H9 (cell line): ENCODE measurements at regions not wholly inside any gene's neighbourhood (a gene's known extent, or its start where the extent isn't known, plus 50 kb on each side); places are given as distances from the start of the nearest gene placed in this dataset.

Source experiments
- DNase-seq: peaks from one replicate; pipeline ENCODE4 v3.0.0-alpha.2; 2017
- H2AFZ ChIP-seq: one replicate; pipeline ENCODE4 v1.6.1; 2013; ENCODE audit warnings: mild to moderate bottlenecking, low read length, control low read depth, moderate library complexity
- H2AK5ac ChIP-seq: 2 replicates; pipeline ENCODE4 v1.6.1; 2013; ENCODE audit warnings: low read length, control low read depth, mixed read lengths; ENCODE audit not compliant: insufficient read length
- H2BK120ac ChIP-seq: one replicate; pipeline ENCODE4 v1.6.1; 2013; ENCODE audit warnings: low read depth, mild to moderate bottlenecking, low read length, control low read depth, inconsistent platforms; ENCODE audit not compliant: poor library complexity, severe bottlenecking
- H2BK12ac ChIP-seq: 2 replicates; pipeline ENCODE4 v1.6.1; 2013; ENCODE audit warnings: low read length, control low read depth, mixed read lengths, low read depth; ENCODE audit not compliant: insufficient read length
- H2BK15ac ChIP-seq: 2 replicates; pipeline ENCODE4 v1.6.1; 2013; ENCODE audit warnings: low read depth, low read length, control low read depth
- H2BK20ac ChIP-seq: one replicate; pipeline ENCODE4 v1.6.1; 2013; ENCODE audit warnings: low read depth, mild to moderate bottlenecking, low read length, control low read depth, inconsistent platforms; ENCODE audit not compliant: poor library complexity, severe bottlenecking
- H2BK5ac ChIP-seq: 2 replicates; pipeline ENCODE4 v1.6.1; 2013; ENCODE audit warnings: low read length, control low read depth, mixed read lengths; ENCODE audit not compliant: insufficient read length
- H3K14ac ChIP-seq: 2 replicates; pipeline ENCODE4 v1.6.1; 2013; ENCODE audit warnings: low read length, control low read depth; ENCODE audit not compliant: insufficient read depth
- H3K18ac ChIP-seq: 2 replicates; pipeline ENCODE4 v1.6.1; 2013; ENCODE audit warnings: low read depth, mild to moderate bottlenecking, mixed read lengths, low read length, control low read depth; ENCODE audit not compliant: insufficient read length
- H3K23ac ChIP-seq: 2 replicates; pipeline ENCODE4 v1.6.1; 2013; ENCODE audit warnings: low read length, control low read depth, mixed read lengths, low read depth; ENCODE audit not compliant: insufficient read length
- H3K23me2 ChIP-seq: 2 replicates; pipeline ENCODE4 v1.6.1; 2013; ENCODE audit warnings: low read depth, mild to moderate bottlenecking, mixed read lengths, low read length, control low read depth; ENCODE audit not compliant: insufficient read length, poor library complexity, severe bottlenecking
- H3K27ac ChIP-seq: 2 replicates; pipeline ENCODE4 v1.5.1; 2013; ENCODE audit warnings: low read length, control low read depth, mixed read lengths, low read depth; ENCODE audit not compliant: insufficient read length
- H3K27me3 ChIP-seq: 2 replicates; pipeline ENCODE4 v1.6.1; 2013; ENCODE audit warnings: low read length, control low read depth, inconsistent platforms; ENCODE audit not compliant: insufficient read depth
- H3K4ac ChIP-seq: 2 replicates; pipeline ENCODE4 v1.6.1; 2013; ENCODE audit warnings: low read depth, mild to moderate bottlenecking, control low read depth, inconsistent platforms, low read length, moderate library complexity
- H3K4me1 ChIP-seq: 2 replicates; pipeline ENCODE4 v1.6.1; 2013; ENCODE audit warnings: low read length, control low read depth, inconsistent platforms; ENCODE audit not compliant: insufficient read depth
- H3K4me2 ChIP-seq: 2 replicates; pipeline ENCODE4 v1.6.1; 2013; ENCODE audit warnings: low read length, control low read depth, mixed read lengths; ENCODE audit not compliant: insufficient read length, insufficient read depth
- H3K56ac ChIP-seq: 2 replicates; pipeline ENCODE4 v1.6.1; 2013; ENCODE audit warnings: low read depth, mild to moderate bottlenecking, mixed read lengths, low read length, control low read depth; ENCODE audit not compliant: insufficient read length
- H3K79me1 ChIP-seq: 2 replicates; pipeline ENCODE4 v1.6.1; 2013; ENCODE audit warnings: low read depth, mild to moderate bottlenecking, moderate library complexity, low read length, control low read depth, inconsistent platforms; ENCODE audit not compliant: insufficient read depth, poor library complexity, severe bottlenecking
- H3K79me2 ChIP-seq: 2 replicates; pipeline ENCODE4 v1.6.1; 2013; ENCODE audit warnings: low read length, control low read depth, inconsistent platforms; ENCODE audit not compliant: insufficient read depth
- H3K9ac ChIP-seq: 2 replicates; pipeline ENCODE4 v1.6.1; 2013; ENCODE audit warnings: low read length, control low read depth, mixed read lengths; ENCODE audit not compliant: insufficient read length; ENCODE audit errors: extremely low read depth
- H3K9me3 ChIP-seq: one replicate; pipeline ENCODE4 v1.6.1; 2013; ENCODE audit warnings: low read depth, low read length, inconsistent platforms; ENCODE audit not compliant: control insufficient read depth
- H3T11ph ChIP-seq: one replicate; pipeline ENCODE4 v1.6.1; 2013; ENCODE audit warnings: mild to moderate bottlenecking, low read length, control low read depth, inconsistent platforms
- H4K20me1 ChIP-seq: one replicate; pipeline ENCODE4 v1.6.1; 2013; ENCODE audit not compliant: control insufficient read depth, insufficient read length, insufficient read depth
- H4K5ac ChIP-seq: 2 replicates; pipeline ENCODE4 v1.6.1; 2013; ENCODE audit warnings: low read depth, mild to moderate bottlenecking, mixed read lengths, low read length, control low read depth; ENCODE audit not compliant: insufficient read length
- H4K8ac ChIP-seq: replicated peaks from 2 replicates; pipeline ENCODE4 v1.6.1; 2013; ENCODE audit warnings: low read length, control low read depth, mixed read lengths, low read depth; ENCODE audit not compliant: insufficient read length
- H4K91ac ChIP-seq: 2 replicates; pipeline ENCODE4 v1.6.1; 2013; ENCODE audit warnings: low read depth, mild to moderate bottlenecking, moderate library complexity, mixed read lengths, low read length, control low read depth; ENCODE audit not compliant: insufficient read length
- H3K27ac Mint-ChIP-seq, 3 experiments: 2 replicates in 2 of 3; 3 replicates in 1 of 3; pipeline ENCODE4 v1.8.0; 2020 to 2021; ENCODE audit warnings: mixed read lengths in 3 of 3, mild to moderate bottlenecking in 1 of 3, moderate library complexity in 1 of 3
- H3K27me3 Mint-ChIP-seq: 2 replicates; pipeline ENCODE4 v1.8.0; 2021; ENCODE audit warnings: low read depth, mild to moderate bottlenecking, moderate library complexity, mixed read lengths
- H3K36me3 Mint-ChIP-seq, 3 experiments: 2 replicates in 2 of 3; 3 replicates in 1 of 3; pipeline ENCODE4 v1.8.0; 2020 to 2021; ENCODE audit warnings: low read depth in 3 of 3, mixed read lengths in 3 of 3; ENCODE audit not compliant: insufficient read depth in 1 of 3
- H3K4me1 Mint-ChIP-seq, 2 experiments: 2 replicates each; pipeline ENCODE4 v1.8.0; 2020; ENCODE audit warnings: mixed read lengths in 2 of 2
- H3K4me3 Mint-ChIP-seq, 2 experiments: 2 replicates in 1 of 2; 3 replicates in 1 of 2; pipeline ENCODE4 v1.8.0; 2020 to 2021; ENCODE audit warnings: mild to moderate bottlenecking in 2 of 2, mixed read lengths in 2 of 2, moderate library complexity in 1 of 2
- H3K9me3 Mint-ChIP-seq, 2 experiments: 2 replicates in 1 of 2; 3 replicates in 1 of 2; pipeline ENCODE4 v1.8.0; 2020; ENCODE audit warnings: mild to moderate bottlenecking in 2 of 2, mixed read lengths in 2 of 2, moderate library complexity in 1 of 2
- CTCF ChIP-seq: fragments of 200-600 bp; sonication (generic); conservative IDR thresholded peaks from 3 replicates; pipeline ENCODE4 v1.8.0; 2021; ENCODE audit warnings: antibody characterized with exemption, mild to moderate bottlenecking
- WGBS: extraction: QIAGEN DNeasy Blood & Tissue Kit; methylation state at CpG from one replicate; pipeline ENCODE4 v1.1.7; 2013; ENCODE audit warnings: missing lambda C conversion rate, low lambda C conversion rate, mixed read lengths; ENCODE audit not compliant: insufficient read length; ENCODE audit errors: extremely low coverage; 5-methylcytosine and 5-hydroxymethylcytosine counted together

GRCh38 chr22:49075150-49075549 is 752.5 kb downstream of the BRD1 start:
- H3K27me3 ChIP-seq = no peaks in the 10 kb centered on the region
- H4K8ac ChIP-seq = no peak overlapping the region
- H3K79me1 ChIP-seq = no peaks in the 10 kb centered on the region
- H3K79me2 ChIP-seq = no peaks in the 10 kb centered on the region
- no peak overlapping the region for H3K27ac ChIP-seq
- H3K9ac ChIP-seq = no peak overlapping the region
- H4K5ac ChIP-seq = no peak overlapping the region
- no peak overlapping the region for H2BK20ac ChIP-seq
- TF ChIP-seq CTCF = no peak
- no peak overlapping the region; the same call in 1 of the 2 replicates for H2BK15ac ChIP-seq
- no peak overlapping the region for H3K23ac ChIP-seq
- H3K9me3 ChIP-seq = no peaks in the 10 kb centered on the region
- no peaks in the 10 kb centered on the region for H3K4me1 ChIP-seq
- no peak overlapping the region for H3K14ac ChIP-seq
- H3K4me2 ChIP-seq = no peak overlapping the region
- Mint-ChIP-seq H3K4me1 (no peaks in the 10 kb centered on the region), H3K27ac (no peak overlapping the region), H3K4me3 (no peak overlapping the region), H3K27me3 (peaks cover 25% of the 10 kb centered on the region), H3K9me3 (no peaks in the 10 kb centered on the region), H3K36me3 (no peaks in the 10 kb centered on the region)
- no peak overlapping the region for H2AFZ ChIP-seq
- no peak overlapping the region for H3K4ac ChIP-seq
- no peak overlapping the region for H2BK120ac ChIP-seq
- no peak overlapping the region for H3K18ac ChIP-seq
- no peak overlapping the region for H4K91ac ChIP-seq
- no CpG with 5 or more reads among the region's 5 CpGs for WGBS
- no peaks in the 10 kb centered on the region for H3K23me2 ChIP-seq
- H3T11ph ChIP-seq = no peak overlapping the region
- no peak for DNase-seq
- no peak overlapping the region for H3K56ac ChIP-seq
- no peaks in the 10 kb centered on the region for H4K20me1 ChIP-seq
- H2AK5ac ChIP-seq = no peak overlapping the region
- H2BK5ac ChIP-seq = no peak overlapping the region
- H2BK12ac ChIP-seq = no peak overlapping the region
